PC-3 (cell line): ENCODE measurements at regions not wholly inside any gene's neighbourhood (a gene's known extent, or its start where the extent isn't known, plus 50 kb on each side); places are given as distances from the start of the nearest gene placed in this dataset.

ENCODE experiments used
- ATAC-seq: fragments of 200-7000 bp; cut with Tn5 transposase; 2 replicates; pipeline ENCODE4 v1.9.1; 2020; ENCODE audit warnings: mild to moderate bottlenecking, moderate library complexity
- BruUV-seq: library from RNA; stranded (reverse); fragments of 400-500 nt; replicated peaks from 2 replicates; lab custom pipeline; 2021; lab: Mats Ljungman, UMichigan
- CTCF ChIA-PET: fragments of 300-600 bp; sonication (Branson Sonifier 250); formaldehyde crosslinking; loops from one replicate; lab custom pipeline; 2022; ENCODE audit warnings: antibody characterized with exemption; lab: Charles Lee
- POLR2A ChIA-PET: fragments of 300-600 bp; sonication (Branson Sonifier 250); formaldehyde crosslinking; loops from one replicate; lab custom pipeline; 2022; ENCODE audit warnings: antibody characterized with exemption; ENCODE audit not compliant: unreplicated experiment; lab: Charles Lee
- DNase-seq: peaks from one replicate; pipeline ENCODE4 v3.0.0-alpha.2; 2015
- H2AFZ ChIP-seq: fragments of 300-600 bp; sonication (generic); 2 replicates; pipeline ENCODE4 v1.6.0; 2016; ENCODE audit warnings: antibody characterized with exemption, low read length
- H3F3A ChIP-seq: fragments of 300-600 bp; sonication (generic); one replicate; pipeline ENCODE4 v1.6.0; 2017; ENCODE audit warnings: antibody characterized with exemption, low read length, control low read depth, mild to moderate bottlenecking; ENCODE audit not compliant: unreplicated experiment
- H3K27ac ChIP-seq: fragments of 300-600 bp; sonication (generic); 2 replicates; pipeline ENCODE4 v1.5.1; 2016; ENCODE audit warnings: mild to moderate bottlenecking, low read length
- H3K27me3 ChIP-seq: fragments of 300-600 bp; sonication (generic); 2 replicates; pipeline ENCODE4 v1.6.1; 2016; ENCODE audit warnings: low read length, mixed read lengths
- H3K36me3 ChIP-seq: fragments of 300-600 bp; sonication (generic); 2 replicates; pipeline ENCODE4 v1.6.1; 2016; ENCODE audit warnings: low read depth, mixed run types, low read length, mixed read lengths
- H3K4me1 ChIP-seq: fragments of 300-600 bp; sonication (generic); 2 replicates; pipeline ENCODE4 v1.5.1; 2016; ENCODE audit warnings: low read length; ENCODE audit not compliant: insufficient read depth
- H3K4me2 ChIP-seq: fragments of 300-600 bp; sonication (generic); 2 replicates; pipeline ENCODE4 v1.6.0; 2016; ENCODE audit warnings: low read length
- H3K4me3 ChIP-seq: fragments of 300-600 bp; sonication (generic); 2 replicates; pipeline ENCODE4 v1.5.1; 2016; ENCODE audit warnings: mild to moderate bottlenecking, low read length, mixed read lengths
- H3K79me2 ChIP-seq: fragments of 300-600 bp; sonication (generic); 2 replicates; pipeline ENCODE4 v1.6.1; 2017; ENCODE audit warnings: low read length, mixed read lengths
- H3K9ac ChIP-seq: fragments of 300-600 bp; sonication (generic); 2 replicates; pipeline ENCODE4 v1.6.0; 2016; ENCODE audit warnings: mild to moderate bottlenecking, low read length
- H3K9me2 ChIP-seq: fragments of 300-600 bp; sonication (generic); replicated peaks from 2 replicates; pipeline ENCODE4 v1.6.1; 2016; ENCODE audit warnings: mixed run types, low read length, mixed read lengths
- H3K9me3 ChIP-seq: fragments of 300-600 bp; sonication (generic); 2 replicates; pipeline ENCODE4 v1.6.1; 2016; ENCODE audit warnings: low read length, mixed read lengths
- H4K20me1 ChIP-seq: fragments of 300-600 bp; sonication (generic); 2 replicates; pipeline ENCODE4 v1.6.1; 2016; ENCODE audit warnings: low read length, mixed read lengths
- CTCF ChIP-seq: fragments of 300-600 bp; sonication (generic); conservative IDR thresholded peaks from 2 replicates; pipeline ENCODE4 v1.5.1; 2017; ENCODE audit warnings: antibody characterized with exemption, low read depth, mild to moderate bottlenecking, low read length
- EZH2 ChIP-seq: fragments of 300-600 bp; sonication (generic); IDR thresholded peaks from one replicate; pipeline ENCODE4 v1.6.1; 2017; ENCODE audit warnings: antibody characterized with exemption, mild to moderate bottlenecking, low read length; ENCODE audit not compliant: unreplicated experiment
- EZH2phosphoT487 ChIP-seq: fragments of 300-600 bp; sonication (generic); IDR thresholded peaks from 2 replicates; pipeline ENCODE4 v1.6.1; 2018; ENCODE audit warnings: mild to moderate bottlenecking, antibody characterized with exemption, low read length, borderline replicate concordance
- intact Hi-C: fragments of 100-400 bp; cut with micrococcal nuclease; formaldehyde crosslinking; loops from 2 replicates; pipeline ENCODE4 v1.9.0; 2023

DNA sequence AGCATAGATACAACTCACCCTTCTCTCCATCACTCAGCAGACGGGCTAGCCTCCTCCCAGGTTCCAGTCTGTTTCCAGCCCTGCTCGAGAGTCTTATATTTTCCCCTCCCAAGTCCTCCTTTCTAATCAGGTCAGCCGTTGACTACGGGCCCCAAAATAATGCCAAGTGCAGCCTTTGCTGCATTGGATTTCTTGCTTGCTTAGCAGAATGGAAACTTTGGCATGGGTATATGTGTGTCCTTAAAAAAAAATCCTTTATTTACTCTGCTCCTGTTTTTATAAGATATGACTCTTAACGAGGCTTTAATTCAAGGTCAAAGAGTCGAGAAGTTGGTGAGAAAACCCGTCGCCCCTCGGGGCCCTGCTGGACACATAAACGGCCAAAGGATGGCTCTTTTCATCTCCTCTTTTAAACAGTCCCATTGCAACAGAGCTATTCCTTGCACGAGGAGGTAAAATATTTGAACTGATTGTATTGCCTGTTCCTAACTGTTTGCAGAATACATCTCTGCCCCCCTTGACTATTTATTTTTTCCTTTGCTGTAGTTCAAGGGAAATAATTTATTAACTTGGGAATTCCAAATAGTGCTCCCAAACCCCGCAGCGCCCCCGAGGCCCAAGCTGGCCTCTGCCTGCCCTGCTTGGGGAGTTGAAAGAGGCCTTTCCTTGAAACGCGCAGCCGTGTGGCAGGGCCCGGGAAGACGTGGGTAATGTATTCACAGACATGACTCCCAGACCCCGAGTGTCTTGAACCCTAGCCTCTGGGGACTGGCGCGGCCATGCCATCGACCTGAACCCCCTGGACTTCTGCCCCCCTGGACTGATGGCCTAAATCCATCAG lies 156.5 kb upstream of the MYL2 start:
- H3K4me2 ChIP-seq = no peak overlapping the region
- no peak overlapping the region for H3K9ac ChIP-seq
- no TSS peak for BruUV-seq
- no peak; the same call in 1 of the 2 replicates for ATAC-seq
- no peaks in the 10 kb centered on the region for H3K4me1 ChIP-seq
- intact Hi-C loops = no loop called here
- H3K4me3 ChIP-seq = no peak overlapping the region
- no peaks in the 10 kb centered on the region for H3F3A ChIP-seq
- H3K27me3 ChIP-seq = peaks cover 50% of the 10 kb centered on the region
- peaks cover 2% of the 10 kb centered on the region; the same call in 1 of the 2 replicates for H3K9me3 ChIP-seq
- no peak for DNase-seq
- no peaks in the 10 kb centered on the region for H4K20me1 ChIP-seq
- no peaks in the 10 kb centered on the region for H3K9me2 ChIP-seq
- no peaks in the 10 kb centered on the region for H3K79me2 ChIP-seq
- TF ChIP-seq EZH2 = no peak
- no peak for TF ChIP-seq CTCF
- TF ChIP-seq EZH2phosphoT487 = no peak
- POLR2A ChIA-PET = no interaction called here
- CTCF ChIA-PET = no interaction called here
- H3K36me3 ChIP-seq = no peaks in the 10 kb centered on the region
- H2AFZ ChIP-seq = no peak overlapping the region
- no peak overlapping the region for H3K27ac ChIP-seq

DNA sequence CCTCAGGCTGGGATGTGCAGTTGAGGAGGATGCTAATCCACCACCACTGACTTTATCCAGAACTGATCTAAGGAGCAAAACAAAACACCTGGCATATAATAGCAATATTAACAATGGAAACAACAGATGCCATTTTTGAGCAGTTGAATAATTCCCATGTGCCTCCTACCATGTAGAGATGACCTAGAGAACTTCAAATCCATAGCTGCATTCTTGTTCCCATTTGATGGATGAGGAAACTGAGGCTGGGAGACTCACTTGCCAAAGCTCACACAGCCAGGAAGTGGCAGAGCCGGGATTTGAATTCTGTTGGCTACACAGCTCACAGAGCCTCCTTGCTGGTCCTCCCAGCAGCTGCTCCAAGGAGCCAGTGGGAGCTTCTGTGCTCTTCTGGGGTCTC lies 155.8 kb upstream of the MYL2 start:
- Histone ChIP-seq H3K9me2 (no peaks in the 10 kb centered on the region), H2AFZ (no peak overlapping the region), H3F3A (no peaks in the 10 kb centered on the region), H4K20me1 (no peaks in the 10 kb centered on the region), H3K9ac (no peak overlapping the region), H3K9me3 (peaks cover 4% of the 10 kb centered on the region; the same call in 1 of the 2 replicates), H3K36me3 (no peaks in the 10 kb centered on the region), H3K4me2 (no peak overlapping the region), H3K27me3 (peaks cover 44% of the 10 kb centered on the region), H3K79me2 (no peaks in the 10 kb centered on the region), H3K4me3 (no peak overlapping the region), H3K4me1 (no peaks in the 10 kb centered on the region), H3K27ac (no peak overlapping the region)
- ATAC-seq = no peak
- no TSS peak for BruUV-seq
- intact Hi-C loops = no loop called here
- ChIA-PET POLR2A (no interaction called here), CTCF (no interaction called here)
- TF ChIP-seq EZH2phosphoT487 = no peak
- no peak for TF ChIP-seq CTCF
- TF ChIP-seq EZH2 = no peak
- no peak for DNase-seq

GRCh38 chr12:111074965-111075364 lies 154.6 kb upstream of the MYL2 start:
- no peak for ATAC-seq

More at GRCh38 chr12:111074965-111075364, 154.6 kb upstream of the MYL2 start:
- Histone ChIP-seq H3K36me3 (no peaks in the 10 kb centered on the region), H3K4me1 (no peaks in the 10 kb centered on the region), H3K9me2 (no peaks in the 10 kb centered on the region), H3K27me3 (peaks cover 34% of the 10 kb centered on the region), H3K79me2 (no peaks in the 10 kb centered on the region), H4K20me1 (no peaks in the 10 kb centered on the region), H2AFZ (no peak overlapping the region), H3K4me3 (no peak overlapping the region), H3K9me3 (peaks cover 4% of the 10 kb centered on the region; the same call in 1 of the 2 replicates), H3F3A (no peaks in the 10 kb centered on the region), H3K9ac (no peak overlapping the region), H3K4me2 (no peak overlapping the region), H3K27ac (no peak overlapping the region)
- intact Hi-C loops = no loop called here
- no TSS peak for BruUV-seq
- POLR2A ChIA-PET = no interaction called here
- no peak for TF ChIP-seq EZH2phosphoT487
- DNase-seq = no peak
- CTCF ChIA-PET = no interaction called here
